IgD-negative memory B cell (primary cell): ENCODE measurements at regions not wholly inside any gene's neighbourhood (a gene's known extent, or its start where the extent isn't known, plus 50 kb on each side); places are given as distances from the start of the nearest gene placed in this dataset.
A peak's percentile ranks its signal among the peaks of the same experiment; 100 is the strongest.
"Not testable (repeated sequence)": the region's sequence is repeated elsewhere in the genome, so short reads cannot be mapped to it uniquely, and the experiment has no call there.

ENCODE experiments used
- H3K27ac Mint-ChIP-seq, 3 donors: one replicate each; pipeline ENCODE4 v1.8.0; 2020 to 2022; ENCODE audit warnings: mild to moderate bottlenecking in 3 of 3, mixed read lengths in 3 of 3, moderate library complexity in 1 of 3
- H3K27me3 Mint-ChIP-seq: one replicate; pipeline ENCODE4 v1.8.0; 2021; ENCODE audit warnings: mixed read lengths
- H3K36me3 Mint-ChIP-seq: one replicate; pipeline ENCODE4 v1.8.0; 2020; ENCODE audit warnings: mild to moderate bottlenecking, mixed read lengths
- H3K4me1 Mint-ChIP-seq, 3 donors: one replicate each; pipeline ENCODE4 v1.8.0; 2020 to 2022; ENCODE audit warnings: mixed read lengths in 3 of 3, mild to moderate bottlenecking in 1 of 3
- H3K4me3 Mint-ChIP-seq, 4 donors: one replicate each; pipeline ENCODE4 v1.8.0; 2020 to 2022; ENCODE audit warnings: mild to moderate bottlenecking in 4 of 4, mixed read lengths in 4 of 4, moderate library complexity in 3 of 4
- H3K9me3 Mint-ChIP-seq, 3 donors: one replicate each; pipeline ENCODE4 v1.8.0; 2020 to 2021; ENCODE audit warnings: mixed read lengths in 3 of 3, mild to moderate bottlenecking in 1 of 3

DNA sequence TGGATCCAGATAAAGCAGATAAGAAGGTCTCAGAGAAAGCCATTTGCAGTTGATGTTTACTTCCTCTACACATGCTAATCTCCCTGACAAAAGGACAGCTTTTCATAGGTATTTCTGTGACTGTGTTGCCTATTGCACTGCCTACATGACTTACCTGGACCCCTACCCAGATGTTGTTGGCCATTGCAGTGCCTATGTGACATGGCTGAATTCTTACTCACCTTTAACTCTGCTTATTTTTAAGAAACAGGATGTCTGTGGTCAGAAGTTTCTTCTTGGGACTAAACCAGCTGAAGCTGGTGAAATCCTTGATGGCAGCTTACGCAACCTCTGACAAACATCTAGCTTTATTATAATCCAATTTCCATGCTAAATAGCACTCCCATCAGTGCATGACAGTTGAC, 50.7 kb downstream of the PPIAL4D start:
- not testable (repeated sequence) for H3K9me3 Mint-ChIP-seq, H3K4me3 Mint-ChIP-seq, H3K4me1 Mint-ChIP-seq, H3K27ac Mint-ChIP-seq, H3K36me3 Mint-ChIP-seq, H3K27me3 Mint-ChIP-seq

DNA sequence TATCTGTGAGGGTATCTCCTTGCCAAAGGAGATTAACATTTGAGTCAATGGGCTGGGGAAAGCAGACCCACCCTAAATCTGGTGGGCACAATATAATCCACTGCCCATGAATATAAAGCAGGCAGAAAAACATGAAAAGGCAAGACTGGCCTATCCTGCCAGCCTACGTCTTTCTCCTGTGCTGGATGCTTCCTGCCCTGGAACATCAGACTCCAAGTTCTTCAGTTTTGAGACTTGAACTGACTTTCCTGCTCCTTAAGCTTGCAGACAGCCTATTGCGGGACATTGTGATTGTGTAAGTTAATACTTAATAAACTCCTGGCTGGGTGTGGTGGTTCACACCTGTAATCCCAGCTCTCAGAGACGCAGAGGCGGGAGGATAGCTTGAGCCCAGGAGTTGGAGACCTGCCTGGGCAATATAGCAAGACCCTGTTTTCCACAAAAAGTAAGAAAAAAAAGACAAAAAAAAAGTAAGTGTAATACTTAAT, 52.4 kb downstream of the PPIAL4D start:
- H3K9me3 Mint-ChIP-seq = not testable (repeated sequence)

DNA sequence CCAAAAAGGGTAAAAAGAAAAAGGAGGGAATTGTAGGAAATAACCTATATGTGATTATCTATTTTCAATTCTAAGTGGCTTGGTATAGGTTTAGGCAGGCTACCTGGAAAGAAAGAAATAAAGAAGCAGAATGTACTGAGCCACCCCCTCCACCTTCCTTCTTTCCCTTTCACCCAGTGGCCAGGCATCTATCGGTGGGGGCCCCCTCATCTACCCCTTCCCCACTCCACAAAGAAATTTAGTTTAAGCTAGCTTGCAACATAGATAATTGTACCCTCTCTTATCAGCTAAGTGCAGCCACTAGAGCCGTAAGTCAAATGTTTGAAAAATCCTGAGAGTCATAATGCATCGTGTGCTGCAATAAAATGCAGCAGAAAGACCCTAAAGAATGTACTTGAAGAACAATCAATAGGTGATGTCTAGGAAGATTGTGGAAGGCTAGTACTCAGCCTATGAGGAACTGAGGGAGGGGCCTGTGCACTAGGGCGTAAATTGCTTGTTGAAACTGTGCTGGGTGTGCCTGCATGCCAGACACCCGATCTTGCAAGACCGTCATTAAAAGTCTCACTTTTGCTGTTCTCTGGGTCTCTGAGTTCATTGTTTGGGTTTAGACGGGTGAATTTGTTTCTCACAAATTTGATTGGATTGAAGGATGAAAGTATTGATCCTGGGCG, 53.0 kb downstream of the PPIAL4D start:
- Mint-ChIP-seq H3K27ac (peak overlapping the region in 1 of 3 donors; percentile 59), H3K4me3 (peak overlapping the region in 2 of 4 donors; percentile 79 to 86)
- not testable (repeated sequence) for H3K9me3 Mint-ChIP-seq, H3K4me1 Mint-ChIP-seq, H3K27me3 Mint-ChIP-seq, H3K36me3 Mint-ChIP-seq

More for the DNA sequence above, 52.4 kb downstream of the PPIAL4D start:
- not testable (repeated sequence) for H3K4me1 Mint-ChIP-seq, H3K27me3 Mint-ChIP-seq, H3K36me3 Mint-ChIP-seq
- H3K4me3 Mint-ChIP-seq = peak overlapping the region in 1 of 4 donors; percentile 79
- H3K27ac Mint-ChIP-seq = peak overlapping the region in 1 of 3 donors; percentile 59

DNA sequence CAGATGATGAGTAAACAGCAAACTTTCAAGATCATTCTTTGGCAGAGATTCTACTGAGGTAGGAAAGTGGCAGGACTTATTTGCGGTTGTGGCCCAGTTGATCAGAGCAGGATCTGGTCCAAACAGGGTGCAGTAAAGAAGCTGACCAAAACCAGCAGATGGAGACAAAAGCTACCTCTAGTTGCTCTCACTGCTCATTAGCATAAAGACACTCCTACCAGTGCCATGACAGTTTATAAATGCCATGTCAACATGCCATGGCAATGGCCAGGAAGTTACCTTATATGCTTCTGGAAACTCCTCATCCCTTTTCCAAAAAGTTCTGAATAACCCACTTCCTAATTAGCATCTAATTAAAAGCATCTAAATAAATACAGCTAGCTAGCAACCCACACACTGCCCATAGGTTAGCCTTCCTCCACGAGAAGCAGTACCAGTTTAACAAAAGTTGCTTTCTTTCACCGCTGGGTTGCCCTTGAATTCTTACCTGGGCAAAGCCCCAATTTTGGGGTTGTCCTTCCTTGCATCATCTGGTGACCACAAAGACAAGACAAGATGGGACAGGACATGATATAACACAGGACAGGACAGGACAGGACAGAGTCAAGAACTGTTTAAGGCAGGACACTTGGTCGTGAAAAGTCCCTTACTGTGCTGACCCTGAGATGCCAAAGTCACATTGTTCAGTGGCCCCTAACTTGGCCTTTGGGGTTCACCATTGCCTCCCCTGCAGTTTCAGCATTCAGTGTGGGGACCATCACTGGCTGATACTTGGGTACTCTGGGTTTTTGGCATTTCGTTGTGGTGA, 59.2 kb downstream of the PPIAL4D start:
- peak overlapping the region in 1 of 4 donors; percentile 17 for H3K4me3 Mint-ChIP-seq
- H3K4me1 Mint-ChIP-seq, H3K36me3 Mint-ChIP-seq, H3K27ac Mint-ChIP-seq, H3K9me3 Mint-ChIP-seq, H3K27me3 Mint-ChIP-seq: not testable (repeated sequence)

DNA sequence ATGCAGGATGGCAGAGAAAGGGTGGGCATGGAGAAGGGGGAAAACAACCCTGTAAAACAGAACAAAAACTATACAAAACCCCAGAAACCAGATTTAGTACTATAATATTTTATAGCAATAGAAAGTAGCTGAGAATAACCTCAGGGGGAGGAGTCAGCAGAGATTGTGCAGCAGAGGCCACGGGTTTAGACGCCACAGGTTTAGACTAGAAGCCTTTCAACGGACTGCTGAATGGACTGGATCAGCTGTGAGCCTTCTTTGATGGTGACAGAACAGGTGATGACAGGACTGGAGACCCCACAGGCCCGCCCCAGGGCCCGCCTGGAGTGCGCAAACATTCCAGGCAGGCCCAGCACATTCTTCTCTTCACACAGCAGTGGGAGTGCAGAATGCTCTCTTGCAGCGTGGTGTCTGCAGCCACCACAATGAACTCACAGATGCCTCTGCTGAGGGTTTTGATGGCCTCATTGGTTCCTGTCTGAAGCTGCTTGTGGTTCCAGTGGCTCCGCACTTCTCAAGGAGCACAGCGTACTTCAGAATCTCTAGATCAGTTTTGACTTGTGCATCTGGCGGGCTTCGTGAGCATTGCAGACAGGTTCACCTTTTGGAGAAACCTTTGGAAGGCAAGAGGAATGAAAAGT, 65.6 kb downstream of the PPIAL4D start:
- not testable (repeated sequence) for H3K4me3 Mint-ChIP-seq, H3K4me1 Mint-ChIP-seq, H3K9me3 Mint-ChIP-seq, H3K36me3 Mint-ChIP-seq, H3K27me3 Mint-ChIP-seq, H3K27ac Mint-ChIP-seq

DNA sequence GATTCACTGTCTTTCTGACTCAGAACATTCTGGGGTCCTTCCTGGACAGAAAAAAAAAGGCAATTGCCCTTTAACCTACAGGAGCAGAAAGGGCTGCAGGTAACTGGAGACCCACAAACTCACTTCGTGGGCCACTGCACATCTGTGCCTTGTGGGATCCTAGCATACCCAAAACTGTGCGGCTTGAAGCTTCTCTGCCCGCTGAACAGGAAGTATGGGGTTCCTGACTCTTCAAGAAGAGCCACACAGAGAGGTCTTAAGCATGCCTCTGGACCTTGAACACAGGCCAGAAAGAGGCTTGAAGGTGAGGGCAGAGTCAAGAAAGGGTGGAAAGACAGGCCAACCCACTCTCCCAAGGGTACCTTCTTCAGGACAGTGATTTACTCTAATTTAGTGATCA, 67.6 kb downstream of the PPIAL4D start:
- not testable (repeated sequence) for H3K4me1 Mint-ChIP-seq, H3K27ac Mint-ChIP-seq, H3K4me3 Mint-ChIP-seq, H3K36me3 Mint-ChIP-seq, H3K9me3 Mint-ChIP-seq, H3K27me3 Mint-ChIP-seq

DNA sequence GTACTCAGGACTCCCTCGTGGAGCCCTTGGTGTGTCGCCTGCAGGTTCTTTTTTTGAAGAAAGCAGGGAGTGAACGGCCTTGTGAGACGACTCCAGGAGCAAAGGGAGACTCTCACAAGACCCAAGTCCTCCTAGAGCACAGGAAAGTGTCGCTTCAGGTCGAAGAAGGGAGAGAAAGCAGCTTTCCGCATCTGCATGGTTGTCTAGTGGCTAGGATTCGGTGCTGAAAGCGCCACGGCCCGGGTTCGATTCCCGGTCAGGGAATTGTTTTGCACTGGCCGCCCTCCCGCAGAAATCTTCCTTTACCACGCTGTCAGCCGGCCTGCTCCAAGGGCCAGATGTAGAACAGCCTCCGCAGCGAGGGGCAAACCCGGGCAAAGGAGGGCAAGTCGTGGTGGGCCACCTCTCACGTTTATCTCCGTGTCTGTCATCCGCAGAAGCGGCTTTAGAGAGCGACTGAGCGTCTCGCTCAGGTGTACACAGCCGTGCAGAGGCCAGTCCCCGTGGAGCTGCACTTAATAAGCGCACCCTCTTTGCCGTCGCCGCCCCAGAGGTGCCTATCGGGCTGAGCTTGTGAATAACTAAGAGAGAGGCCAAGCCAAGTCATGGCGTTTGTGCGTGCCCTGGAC, 72.6 kb downstream of the FAM72D start:
- not testable (repeated sequence) for H3K9me3 Mint-ChIP-seq, H3K27ac Mint-ChIP-seq, H3K36me3 Mint-ChIP-seq, H3K4me1 Mint-ChIP-seq, H3K27me3 Mint-ChIP-seq
- H3K4me3 Mint-ChIP-seq = peak overlapping the region; percentile 21 to 63 (median 56)

DNA sequence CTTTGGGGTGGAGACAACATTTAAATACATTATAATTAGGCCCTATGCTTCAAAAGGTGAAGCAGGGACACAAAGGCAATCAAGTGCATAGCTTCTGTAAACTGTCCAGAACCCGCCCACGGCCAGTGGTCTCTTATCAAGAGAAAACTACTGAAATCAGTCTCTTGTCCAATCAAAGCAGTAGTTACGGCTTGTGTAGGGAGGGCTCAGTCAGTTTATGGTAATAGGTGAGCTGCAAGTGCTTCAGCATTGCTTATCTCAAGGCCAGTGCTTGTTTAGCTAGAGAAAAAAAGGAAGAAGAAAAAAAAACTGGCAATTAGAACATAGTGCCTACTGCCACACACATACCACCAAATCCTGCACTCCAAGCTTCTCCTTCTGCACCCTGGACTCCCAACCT, 68.6 kb downstream of the FAM72D start:
- not testable (repeated sequence) for H3K27me3 Mint-ChIP-seq, H3K4me1 Mint-ChIP-seq, H3K27ac Mint-ChIP-seq, H3K4me3 Mint-ChIP-seq, H3K36me3 Mint-ChIP-seq, H3K9me3 Mint-ChIP-seq
